Sigmoid colon (tissue), 6 donors: ENCODE measurements at regions not wholly inside any gene's neighbourhood (a gene's known extent, or its start where the extent isn't known, plus 50 kb on each side); places are given as distances from the start of the nearest gene placed in this dataset.

Source experiments
- DNase-seq: peaks from one replicate; pipeline ENCODE4 v3.0.0-alpha.2; 2019
- H3K27ac ChIP-seq, 4 donors: fragments of 200-600 bp; sonication (generic); one replicate each; pipeline ENCODE4 v1.5.1; 2016 to 2019; ENCODE audit warnings: mild to moderate bottlenecking in 1 of 4
- H3K27me3 ChIP-seq, 3 donors: fragments of 200-600 bp; sonication (generic); one replicate each; pipeline ENCODE4 v1.5.1; 2019; ENCODE audit warnings: mild to moderate bottlenecking in 1 of 3
- H3K36me3 ChIP-seq, 4 donors: fragments of 200-600 bp; sonication (generic); one replicate each; pipeline ENCODE4 v1.5.1; 2016 to 2019
- H3K4me1 ChIP-seq, 4 donors: fragments of 200-600 bp; sonication (generic); one replicate each; pipeline ENCODE4 v1.5.1; 2017 to 2019
- H3K4me3 ChIP-seq, 4 donors: fragments of 200-600 bp; sonication (generic); one replicate each; pipeline ENCODE4 v1.5.1; 2017 to 2019; ENCODE audit warnings: mild to moderate bottlenecking in 2 of 4, moderate library complexity in 1 of 4
- H3K9me3 ChIP-seq, 4 donors: fragments of 200-600 bp in 3 of 4; sonication (generic) in 3 of 4; one replicate each; pipeline versions ENCODE4 v1.5.1 to v1.6.1; 2013 to 2019
- CTCF ChIP-seq, 4 experiments: fragments of 450-650 bp in 3 of 4; fragments of 200-600 bp in 1 of 4; IDR thresholded peaks; one replicate each; pipeline ENCODE4 v1.5.1; 2016 to 2019; ENCODE audit warnings: antibody characterized with exemption in 4 of 4, mild to moderate bottlenecking in 3 of 4, moderate library complexity in 2 of 4
- EP300 ChIP-seq, 4 donors: sonication (generic); formaldehyde crosslinking; IDR thresholded peaks; one replicate each; pipeline ENCODE4 v1.6.1; 2017; ENCODE audit warnings: antibody characterized with exemption in 4 of 4
- POLR2A ChIP-seq, 2 donors: fragments of 450-650 bp; IDR thresholded peaks; one replicate each; pipeline ENCODE4 v1.6.1; 2016; ENCODE audit warnings: antibody characterized with exemption in 2 of 2, mild to moderate bottlenecking in 2 of 2, moderate library complexity in 2 of 2
- POLR2AphosphoS5 ChIP-seq, 4 donors: sonication (generic); formaldehyde crosslinking; IDR thresholded peaks; one replicate each; pipeline ENCODE4 v1.6.1; 2017; ENCODE audit warnings: antibody characterized with exemption in 4 of 4
- WGBS, 2 donors: extraction: QIAGEN DNeasy Blood & Tissue Kit; methylation state at CpG; one replicate each; pipeline ENCODE4 v1.1.7; 2013; 5-methylcytosine and 5-hydroxymethylcytosine counted together
- intact Hi-C: fragments of 100-400 bp; cut with DNase I; formaldehyde crosslinking; loops from one replicate; pipeline ENCODE4 v1.15.1; 2023
- donor health status: healthy with polysubstance abuse.
- donor health status: healthy.

GRCh38 chr13:44662515-44662914, 86.4 kb upstream of the TSC22D1 start:
- H3K27ac ChIP-seq, result no peak overlapping the region
- intact Hi-C loops, result no loop called here
- no peak for DNase-seq
- H3K9me3 ChIP-seq, result no peaks in the 10 kb centered on the region
- no peaks in the 10 kb centered on the region for H3K4me1 ChIP-seq
- TF ChIP-seq POLR2A (IDR thresholded peaks at IDR 0.05) (no peak), POLR2AphosphoS5 (IDR thresholded peaks at IDR 0.05) (no peak), EP300 (IDR thresholded peaks at IDR 0.05) (no peak), CTCF (IDR thresholded peaks at IDR 0.05) (no peak)
- H3K36me3 ChIP-seq, result no peaks in the 10 kb centered on the region
- 65 to 80% methylated on average over 3 of the region's 3 CpGs for WGBS, 2 donors
- H3K4me3 ChIP-seq, result no peak overlapping the region
- H3K27me3 ChIP-seq, result no peaks in the 10 kb centered on the region

- intact Hi-C loops, result no loop called here
- H3K27ac ChIP-seq, result no peak overlapping the region
- no peaks in the 10 kb centered on the region for H3K9me3 ChIP-seq
- no peak for DNase-seq
- H3K4me3 ChIP-seq, result no peak overlapping the region
- no peaks in the 10 kb centered on the region for H3K4me1 ChIP-seq
- no peak for TF ChIP-seq CTCF (IDR thresholded peaks at IDR 0.05)
- no peak for TF ChIP-seq POLR2A (IDR thresholded peaks at IDR 0.05)
- TF ChIP-seq EP300 (IDR thresholded peaks at IDR 0.05), result no peak
- no peak for TF ChIP-seq POLR2AphosphoS5 (IDR thresholded peaks at IDR 0.05)
- 90 to 93% methylated on average over 3 of the region's 3 CpGs for WGBS, 2 donors
- H3K27me3 ChIP-seq, result no peaks in the 10 kb centered on the region
- H3K36me3 ChIP-seq, result no peaks in the 10 kb centered on the region
Observed at GRCh38 chr13:44661936-44662335, 85.8 kb upstream of the TSC22D1 start.

GRCh38 chr13:44660050-44660449, 83.9 kb upstream of the TSC22D1 start:
- H3K36me3 ChIP-seq, result no peaks in the 10 kb centered on the region
- TF ChIP-seq CTCF (IDR thresholded peaks at IDR 0.05) (no peak), POLR2A (IDR thresholded peaks at IDR 0.05) (no peak), EP300 (IDR thresholded peaks at IDR 0.05) (no peak)
- DNase-seq, result no peak
- H3K4me1 ChIP-seq, result no peaks in the 10 kb centered on the region
- no peak overlapping the region for H3K4me3 ChIP-seq
- no peak overlapping the region for H3K27ac ChIP-seq
- intact Hi-C loops, result no loop called here
- 85 to 87% methylated on average over 6 of the region's 6 CpGs for WGBS, 2 donors
- H3K9me3 ChIP-seq, result no peaks in the 10 kb centered on the region
- no peaks in the 10 kb centered on the region for H3K27me3 ChIP-seq

- no peak overlapping the region for H3K27ac ChIP-seq
- intact Hi-C loops, result no loop called here
- H3K4me3 ChIP-seq, result no peak overlapping the region
- no peak for TF ChIP-seq POLR2A (IDR thresholded peaks at IDR 0.05)
- TF ChIP-seq CTCF (IDR thresholded peaks at IDR 0.05), result no peak
- TF ChIP-seq POLR2AphosphoS5 (IDR thresholded peaks at IDR 0.05), result no peak
- no peak for TF ChIP-seq EP300 (IDR thresholded peaks at IDR 0.05)
- DNase-seq, result no peak
- H3K27me3 ChIP-seq, result no peaks in the 10 kb centered on the region
- WGBS, 2 donors, result 75 to 77% methylated on average over 3 of the region's 3 CpGs
- no peaks in the 10 kb centered on the region for H3K36me3 ChIP-seq
- H3K4me1 ChIP-seq, result no peaks in the 10 kb centered on the region
- H3K9me3 ChIP-seq, result no peaks in the 10 kb centered on the region
Observed at GRCh38 chr13:44652962-44653660, 77.0 kb upstream of the TSC22D1 start.

GRCh38 chr13:44652168-44652567, 76.0 kb upstream of the TSC22D1 start:
- Histone ChIP-seq H3K9me3 (no peaks in the 10 kb centered on the region), H3K36me3 (no peaks in the 10 kb centered on the region), H3K27me3 (no peaks in the 10 kb centered on the region), H3K4me1 (no peaks in the 10 kb centered on the region), H3K27ac (no peak overlapping the region), H3K4me3 (no peak overlapping the region)
- TF ChIP-seq EP300 (IDR thresholded peaks at IDR 0.05), result no peak
- TF ChIP-seq POLR2A (IDR thresholded peaks at IDR 0.05), result no peak
- TF ChIP-seq POLR2AphosphoS5 (IDR thresholded peaks at IDR 0.05), result no peak
- no peak for TF ChIP-seq CTCF (IDR thresholded peaks at IDR 0.05)
- intact Hi-C loops, result no loop called here
- no peak for DNase-seq
- WGBS, 2 donors, result 76 to 84% methylated on average over 3 of the region's 3 CpGs
